ENCODE measurements at regions not wholly inside any gene's neighbourhood (a gene's known extent, or its start where the extent isn't known, plus 50 kb on each side); places are given as distances from the start of the nearest gene placed in this dataset.
A peak's percentile ranks its signal among the peaks of the same experiment; 100 is the strongest.

- peak; percentile 27 for DNase-seq (ENCODE audit: low spot score)
These were observed 408.6 kb upstream of the ACTRT1 start for GRCh38 chrX:128460835-128461234.

GRCh38 chrX:128458888-128459287 lies 406.7 kb upstream of the ACTRT1 start:
- no peak for TF ChIP-seq EZH2 (IDR thresholded peaks at IDR 0.05; ENCODE audit: borderline replicate concordance, low read depth, low read length, poor library complexity, severe bottlenecking)
- no peaks in the 10 kb centered on the region for H3K4me1 ChIP-seq (ENCODE audit: insufficient read depth, low read length, poor library complexity, severe bottlenecking)
- no peaks in the 10 kb centered on the region for H3K9me3 ChIP-seq (ENCODE audit: low read depth, low read length, poor library complexity, severe bottlenecking)
- no peaks in the 10 kb centered on the region for H3K27me3 ChIP-seq (replicated peaks; ENCODE audit: insufficient read depth, low read depth, low read length, poor library complexity)
- no peak overlapping the region for H3K27ac ChIP-seq (ENCODE audit: low read depth, low read length, poor library complexity, severe bottlenecking)
- no peak for DNase-seq (ENCODE audit: low spot score)
- ChIA-PET POLR2A (ENCODE audit: low non-redundant PET) (no interaction called here), CTCF (no interaction called here)
- no TSS peak for BruUV-seq (replicated peaks)
- no peak overlapping the region for H3K4me3 ChIP-seq (ENCODE audit: low read depth, low read length, poor library complexity, severe bottlenecking)
- H3K36me3 ChIP-seq (ENCODE audit: insufficient read depth, low read length, poor library complexity, severe bottlenecking) = no peaks in the 10 kb centered on the region
- intact Hi-C loops (cut with micrococcal nuclease; ENCODE audit: unreplicated experiment) = no loop called here

More at GRCh38 chrX:128460835-128461234, 408.6 kb upstream of the ACTRT1 start:
- Histone ChIP-seq H3K36me3 (ENCODE audit: insufficient read depth, low read length, poor library complexity, severe bottlenecking) (no peaks in the 10 kb centered on the region), H3K4me3 (ENCODE audit: low read depth, low read length, poor library complexity, severe bottlenecking) (no peak overlapping the region), H3K27ac (ENCODE audit: low read depth, low read length, poor library complexity, severe bottlenecking) (no peak overlapping the region), H3K4me1 (ENCODE audit: insufficient read depth, low read length, poor library complexity, severe bottlenecking) (no peaks in the 10 kb centered on the region), H3K27me3 (replicated peaks; ENCODE audit: insufficient read depth, low read depth, low read length, poor library complexity) (no peaks in the 10 kb centered on the region), H3K9me3 (ENCODE audit: low read depth, low read length, poor library complexity, severe bottlenecking) (no peaks in the 10 kb centered on the region)
- TF ChIP-seq EZH2 (IDR thresholded peaks at IDR 0.05; ENCODE audit: borderline replicate concordance, low read depth, low read length, poor library complexity, severe bottlenecking) = no peak
- TF ChIP-seq CTCF (conservative IDR thresholded peaks at IDR 0.05; ENCODE audit: low read depth, low read length) = peak; percentile 49
- no TSS peak for BruUV-seq (replicated peaks)
- intact Hi-C loops (cut with micrococcal nuclease; ENCODE audit: unreplicated experiment) = no loop called here
- ChIA-PET POLR2A (ENCODE audit: low non-redundant PET) (no interaction called here), CTCF (no interaction called here)

DNA sequence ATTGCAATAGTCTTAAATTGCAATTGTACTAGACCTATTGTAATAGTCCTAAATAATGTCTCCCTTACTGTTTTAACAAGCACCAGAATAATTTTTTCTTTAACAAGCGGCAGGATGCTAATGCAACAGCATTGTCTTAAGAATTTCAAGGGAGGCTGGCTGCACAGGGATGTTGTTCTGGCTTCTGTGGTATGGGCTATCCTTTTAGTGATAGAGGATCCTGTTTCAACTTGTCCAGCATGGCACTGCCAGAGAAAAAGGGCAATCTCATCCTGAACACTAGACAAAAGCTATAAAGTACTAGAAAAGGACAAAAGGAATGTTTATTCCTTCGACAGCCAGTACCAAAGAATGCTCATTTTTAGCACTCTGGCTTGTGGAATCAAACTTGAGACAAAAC lies 405.5 kb upstream of the ACTRT1 start:
- TF ChIP-seq EZH2 (IDR thresholded peaks at IDR 0.05; ENCODE audit: borderline replicate concordance, low read depth, low read length, poor library complexity, severe bottlenecking) (no peak), CTCF (conservative IDR thresholded peaks at IDR 0.05; ENCODE audit: low read depth, low read length) (no peak)
- no peaks in the 10 kb centered on the region for H3K36me3 ChIP-seq (ENCODE audit: insufficient read depth, low read length, poor library complexity, severe bottlenecking)
- no peaks in the 10 kb centered on the region for H3K9me3 ChIP-seq (ENCODE audit: low read depth, low read length, poor library complexity, severe bottlenecking)
- POLR2A ChIA-PET (ENCODE audit: low non-redundant PET) = no interaction called here
- CTCF ChIA-PET = no interaction called here
- no peaks in the 10 kb centered on the region for H3K4me1 ChIP-seq (ENCODE audit: insufficient read depth, low read length, poor library complexity, severe bottlenecking)
- no peaks in the 10 kb centered on the region for H3K27me3 ChIP-seq (replicated peaks; ENCODE audit: insufficient read depth, low read depth, low read length, poor library complexity)
- H3K27ac ChIP-seq (ENCODE audit: low read depth, low read length, poor library complexity, severe bottlenecking) = no peak overlapping the region
- DNase-seq (ENCODE audit: low spot score) = no peak
- intact Hi-C loops (cut with micrococcal nuclease; ENCODE audit: unreplicated experiment) = no loop called here
- H3K4me3 ChIP-seq (ENCODE audit: low read depth, low read length, poor library complexity, severe bottlenecking) = no peak overlapping the region
- no TSS peak for BruUV-seq (replicated peaks)

DNA sequence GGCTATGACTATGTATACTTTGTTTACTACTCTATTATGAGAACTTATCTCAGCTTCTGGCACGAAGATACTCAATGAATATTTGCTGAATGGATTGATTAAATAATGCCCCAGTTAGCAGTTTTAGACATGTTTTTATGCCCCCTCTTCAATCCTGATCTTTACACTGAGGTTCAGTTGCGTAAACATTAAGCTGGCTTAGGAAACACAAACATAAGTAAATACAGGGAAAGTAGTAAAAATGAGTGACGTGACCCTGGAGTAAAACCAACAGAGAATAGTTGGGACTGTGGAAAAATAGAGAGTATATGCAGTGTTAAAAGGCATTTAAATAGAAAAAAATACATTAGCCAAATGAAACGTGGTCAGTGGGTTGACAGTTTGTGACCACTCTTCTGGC lies 387.0 kb upstream of the ACTRT1 start:
- ChIA-PET POLR2A (ENCODE audit: low non-redundant PET) (no interaction called here), CTCF (no interaction called here)
- no peaks in the 10 kb centered on the region for H3K9me3 ChIP-seq (ENCODE audit: low read depth, low read length, poor library complexity, severe bottlenecking)
- no peaks in the 10 kb centered on the region for H3K4me1 ChIP-seq (ENCODE audit: insufficient read depth, low read length, poor library complexity, severe bottlenecking)
- BruUV-seq (replicated peaks) = no TSS peak
- H3K4me3 ChIP-seq (ENCODE audit: low read depth, low read length, poor library complexity, severe bottlenecking) = no peak overlapping the region
- no peak overlapping the region for H3K27ac ChIP-seq (ENCODE audit: low read depth, low read length, poor library complexity, severe bottlenecking)
- H3K36me3 ChIP-seq (ENCODE audit: insufficient read depth, low read length, poor library complexity, severe bottlenecking) = no peaks in the 10 kb centered on the region
- H3K27me3 ChIP-seq (replicated peaks; ENCODE audit: insufficient read depth, low read depth, low read length, poor library complexity) = no peaks in the 10 kb centered on the region
- TF ChIP-seq EZH2 (IDR thresholded peaks at IDR 0.05; ENCODE audit: borderline replicate concordance, low read depth, low read length, poor library complexity, severe bottlenecking) (no peak), CTCF (conservative IDR thresholded peaks at IDR 0.05; ENCODE audit: low read depth, low read length) (no peak)
- intact Hi-C loops (cut with micrococcal nuclease; ENCODE audit: unreplicated experiment) = no loop called here
- no peak for DNase-seq (ENCODE audit: low spot score)
